T47D (cell line): ENCODE measurements at regions not wholly inside any gene's neighbourhood (a gene's known extent, or its start where the extent isn't known, plus 50 kb on each side); places are given as distances from the start of the nearest gene placed in this dataset.
A peak's percentile ranks its signal among the peaks of the same experiment; 100 is the strongest.

Source experiments
- DNase-seq, 2 experiments: peaks; one replicate each; pipeline versions ENCODE4 v3.0.0 to v3.0.0-alpha.2; 2011 to 2012; ENCODE audit warnings: low read depth in 1 of 2, low spot score in 1 of 2
- JUND ChIP-seq: IDR thresholded peaks from 2 replicates; pipeline ENCODE4 v1.6.1; 2012; ENCODE audit warnings: low read depth
- in situ Hi-C: cut with HindIII; loops from 2 replicates; pipeline ENCODE4 v1.10.0; 2016; ENCODE audit warnings: low sequenced_read_pairs, low pct_unique_long_range_greater_than_20kb

DNA sequence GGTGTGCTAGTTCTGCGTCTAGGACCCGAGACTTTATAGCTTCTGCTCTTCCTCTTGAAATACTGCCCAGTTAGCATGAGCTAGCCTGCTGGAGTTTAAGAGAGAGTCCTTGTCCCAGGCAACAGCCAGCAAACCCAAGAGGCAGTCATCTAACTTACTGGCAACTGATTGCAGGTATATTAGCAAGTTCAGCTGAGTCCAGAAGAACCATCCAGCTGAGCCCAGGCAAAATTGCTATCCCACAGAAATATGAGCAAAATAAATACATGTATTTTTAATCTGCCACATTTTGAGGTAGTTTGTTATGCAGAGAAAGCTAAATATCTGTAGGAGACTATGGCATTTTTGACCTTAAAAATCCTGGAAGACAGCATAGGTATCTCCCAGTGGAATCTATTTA is 174.4 kb upstream of the CMC1 start:
- in situ Hi-C loops, result no loop called here
- TF ChIP-seq JUND, result no peak
- DNase-seq, result no peak

DNA sequence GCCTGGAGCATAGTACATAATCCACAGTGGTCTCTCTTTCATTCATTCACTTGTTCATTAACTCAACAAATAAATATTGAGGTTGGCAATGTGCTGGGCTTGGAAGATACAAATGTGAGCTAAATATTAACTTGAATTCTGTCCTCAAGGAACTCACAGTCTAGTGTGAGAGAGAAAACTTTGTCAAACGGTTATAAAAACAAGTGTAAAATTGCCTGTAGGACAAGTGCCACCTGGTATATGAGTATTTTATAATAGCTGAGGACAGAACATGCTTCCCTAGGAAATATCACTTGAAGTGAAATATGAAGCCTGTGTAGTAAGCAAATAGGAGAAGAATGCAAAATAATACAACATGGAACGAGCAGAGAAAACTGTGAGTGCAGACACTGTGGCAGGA is 173.1 kb upstream of the CMC1 start:
- DNase-seq, result no peak
- in situ Hi-C loops, result no loop called here
- TF ChIP-seq JUND, result no peak

GRCh38 chr3:28069438-28069837 is 172.0 kb upstream of the CMC1 start:
- no peak for DNase-seq
- in situ Hi-C loops, result no loop called here
- no peak for TF ChIP-seq JUND

DNA sequence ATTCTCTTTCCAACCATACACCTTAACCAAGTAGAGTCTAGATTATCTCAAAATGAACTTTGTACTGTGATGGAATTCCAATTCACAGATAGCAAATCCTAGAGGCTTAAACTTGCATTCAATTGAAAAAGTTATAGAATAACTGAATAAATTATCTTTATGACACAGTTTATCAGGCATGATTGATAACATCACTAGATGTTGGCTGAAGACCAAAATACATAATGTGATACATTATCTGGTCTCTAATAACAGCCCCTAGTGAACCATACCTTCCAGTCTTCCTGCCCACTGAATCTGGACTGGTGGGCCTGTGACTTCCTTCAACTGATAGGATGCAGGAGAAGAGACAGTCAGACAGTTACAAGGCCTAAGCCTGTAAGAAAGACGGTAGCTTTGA is 165.2 kb upstream of the CMC1 start:
- DNase-seq, result no peak
- in situ Hi-C loops, result no loop called here
- no peak for TF ChIP-seq JUND

DNA sequence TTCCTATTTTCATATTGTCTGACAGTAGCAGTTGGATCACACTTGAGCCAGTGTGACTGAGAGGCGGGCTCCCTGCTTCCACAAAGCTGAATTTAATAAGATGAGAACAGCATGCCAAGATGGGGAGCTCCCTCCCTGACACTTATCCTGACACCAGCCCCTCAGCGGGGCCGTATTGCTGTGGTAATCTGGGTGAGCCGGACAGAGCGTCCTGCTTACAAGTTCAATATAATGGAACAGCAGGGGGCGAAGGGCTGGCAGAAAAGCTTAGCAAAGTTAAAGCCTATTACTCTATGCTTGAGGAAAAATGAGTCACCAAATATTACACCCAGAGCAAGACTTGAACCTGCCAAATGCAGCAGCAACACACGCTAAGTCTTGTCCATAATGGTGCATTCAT is 163.8 kb upstream of the CMC1 start:
- no peak for TF ChIP-seq JUND
- peak in 1 of 2 experiments; percentile 12 for DNase-seq
- in situ Hi-C loops, result no loop called here

- DNase-seq, result no peak
- in situ Hi-C loops, result no loop called here
- no peak for TF ChIP-seq JUND
Observed at GRCh38 chr3:28078536-28078935, 162.9 kb upstream of the CMC1 start.

GRCh38 chr3:28080716-28081115 is 160.7 kb upstream of the CMC1 start:
- no peak for TF ChIP-seq JUND
- DNase-seq, result no peak
- in situ Hi-C loops, result no loop called here

DNA sequence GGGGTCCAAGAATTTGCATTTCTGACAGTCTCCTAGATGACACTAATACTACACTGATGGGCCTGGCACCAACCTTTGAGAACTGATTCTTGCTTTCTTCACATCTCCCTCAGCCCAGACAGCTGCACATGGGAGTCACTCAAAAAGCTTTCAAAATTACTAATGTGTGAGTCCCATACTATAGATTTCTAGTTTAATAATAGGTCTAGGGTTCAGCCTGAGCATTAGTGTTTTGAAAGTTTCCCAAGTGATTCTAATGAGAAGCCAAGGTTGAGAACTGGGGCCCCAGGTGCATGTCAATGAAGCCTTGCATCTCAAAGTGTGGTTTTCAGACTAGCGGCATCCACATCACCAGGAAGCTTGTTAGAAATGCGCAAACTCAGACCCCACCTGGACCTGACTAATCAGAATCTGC is 159.9 kb upstream of the CMC1 start:
- DNase-seq, result no peak
- TF ChIP-seq JUND, result no peak
- in situ Hi-C loops, result no loop called here

GRCh38 chr3:28087591-28087990 is 153.8 kb upstream of the CMC1 start:
- in situ Hi-C loops, result no loop called here
- TF ChIP-seq JUND, result no peak
- no peak for DNase-seq

DNA sequence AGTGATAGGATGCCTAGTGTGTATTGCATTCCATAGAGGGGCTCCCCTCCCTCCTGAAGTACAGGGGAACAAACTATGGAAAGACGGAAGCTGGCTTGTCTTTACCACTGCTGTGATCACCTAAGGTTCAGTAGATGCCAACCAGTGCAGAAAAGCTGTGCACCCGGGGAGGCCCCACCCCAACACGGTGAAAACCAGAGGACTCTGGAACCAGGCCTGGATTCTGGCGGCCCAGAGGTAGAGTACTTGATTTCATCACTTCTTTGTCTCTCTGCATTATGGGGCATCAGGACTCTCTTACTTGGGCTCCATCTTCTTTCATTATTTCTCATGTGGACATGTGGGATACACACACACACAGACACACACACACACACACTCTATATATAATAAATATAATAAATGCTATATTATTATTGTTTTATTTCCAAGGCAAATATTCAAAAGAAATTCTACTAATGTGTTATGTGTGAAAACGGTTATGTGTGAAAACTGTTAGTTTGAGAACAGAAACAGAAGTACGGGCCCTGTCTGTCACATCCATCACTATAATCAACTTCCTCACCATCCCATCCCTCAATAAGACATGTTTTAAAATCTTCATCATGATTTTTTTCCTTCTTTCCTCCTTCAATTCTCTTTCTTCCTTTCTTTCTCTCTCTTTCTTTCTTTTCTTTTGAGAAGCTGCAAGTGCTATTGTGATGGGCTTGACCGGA is 152.4 kb upstream of the CMC1 start:
- in situ Hi-C loops, result no loop called here
- no peak for TF ChIP-seq JUND
- no peak for DNase-seq

- no peak for DNase-seq
- TF ChIP-seq JUND, result no peak
- in situ Hi-C loops, result no loop called here
Observed at GRCh38 chr3:28089527-28089897, 151.9 kb upstream of the CMC1 start.

GRCh38 chr3:28099296-28099695 is 142.1 kb upstream of the CMC1 start:
- DNase-seq, result no peak
- TF ChIP-seq JUND, result no peak
- in situ Hi-C loops, result no loop called here

DNA sequence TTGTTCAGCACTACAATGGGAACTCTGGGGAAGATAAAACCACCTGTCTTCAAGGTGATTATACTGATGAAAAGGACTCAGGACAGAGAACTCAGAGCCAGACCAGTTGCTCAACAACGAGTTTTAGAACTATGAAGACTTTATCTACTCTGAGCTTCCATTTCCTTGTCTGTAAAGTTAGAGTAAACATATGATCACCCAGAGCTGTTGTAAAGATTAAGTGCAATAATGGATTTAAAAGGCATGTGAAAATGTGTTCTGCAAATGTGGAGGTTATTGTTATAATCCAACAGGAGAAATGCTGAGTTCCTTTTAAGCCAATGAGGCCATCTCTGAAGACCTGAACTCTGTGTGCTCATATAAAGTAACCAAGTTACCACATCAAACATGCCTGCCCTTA is 139.7 kb upstream of the CMC1 start:
- no peak for TF ChIP-seq JUND
- DNase-seq, result no peak
- in situ Hi-C loops, result no loop called here

DNA sequence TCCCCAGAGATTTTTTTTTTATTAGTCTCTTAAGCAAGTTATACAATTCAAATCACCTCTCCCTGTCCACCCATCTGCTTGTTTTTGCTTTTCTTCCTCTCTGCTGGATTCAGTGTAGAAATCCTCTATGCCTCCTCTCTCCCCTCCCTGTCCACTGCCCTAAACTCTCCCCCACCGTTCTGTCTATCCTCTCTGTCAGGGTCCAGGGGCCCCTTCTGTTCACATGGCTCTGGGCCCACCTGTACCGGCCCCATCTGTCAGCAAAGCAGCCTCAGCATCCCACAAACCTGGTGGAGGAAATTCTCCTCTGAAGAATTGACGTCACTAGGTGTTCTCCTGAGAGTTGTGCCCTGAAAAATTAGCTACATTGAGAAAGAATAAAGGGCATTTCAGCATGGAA is 137.6 kb upstream of the CMC1 start:
- in situ Hi-C loops, result no loop called here
- no peak for DNase-seq
- TF ChIP-seq JUND, result no peak
